ENCODE measurements at regions not wholly inside any gene's neighbourhood (a gene's known extent, or its start where the extent isn't known, plus 50 kb on each side); places are given as distances from the start of the nearest gene placed in this dataset.

DNA sequence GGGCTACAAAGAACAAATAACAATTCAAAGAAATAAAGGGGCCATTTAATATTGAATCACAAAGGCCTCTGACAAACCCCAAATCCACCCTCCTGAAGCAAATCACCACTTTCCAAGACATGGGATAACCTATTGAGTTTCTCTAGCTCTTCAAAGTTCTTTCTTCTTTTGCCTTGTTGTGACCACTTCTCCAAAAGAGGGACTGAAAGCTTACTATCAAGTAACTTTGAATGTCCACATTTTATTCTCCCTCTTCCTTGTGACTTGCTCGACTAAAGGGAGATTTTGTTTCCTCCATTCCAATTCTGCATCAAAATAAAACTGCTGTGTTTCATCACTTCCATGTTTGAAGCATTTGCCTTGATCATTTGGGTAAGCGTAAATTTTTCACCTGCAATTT, 166.6 kb upstream of the SLC7A11 start:
- no peak for TF ChIP-seq EP300 (IDR thresholded peaks at IDR 0.05)
- no peak for TF ChIP-seq POLR2AphosphoS5 (IDR thresholded peaks at IDR 0.05)

All from esophagus muscularis mucosa (tissue), 3 donors.